ENCODE measurements at regions not wholly inside any gene's neighbourhood (a gene's known extent, or its start where the extent isn't known, plus 50 kb on each side); places are given as distances from the start of the nearest gene placed in this dataset.

DNA sequence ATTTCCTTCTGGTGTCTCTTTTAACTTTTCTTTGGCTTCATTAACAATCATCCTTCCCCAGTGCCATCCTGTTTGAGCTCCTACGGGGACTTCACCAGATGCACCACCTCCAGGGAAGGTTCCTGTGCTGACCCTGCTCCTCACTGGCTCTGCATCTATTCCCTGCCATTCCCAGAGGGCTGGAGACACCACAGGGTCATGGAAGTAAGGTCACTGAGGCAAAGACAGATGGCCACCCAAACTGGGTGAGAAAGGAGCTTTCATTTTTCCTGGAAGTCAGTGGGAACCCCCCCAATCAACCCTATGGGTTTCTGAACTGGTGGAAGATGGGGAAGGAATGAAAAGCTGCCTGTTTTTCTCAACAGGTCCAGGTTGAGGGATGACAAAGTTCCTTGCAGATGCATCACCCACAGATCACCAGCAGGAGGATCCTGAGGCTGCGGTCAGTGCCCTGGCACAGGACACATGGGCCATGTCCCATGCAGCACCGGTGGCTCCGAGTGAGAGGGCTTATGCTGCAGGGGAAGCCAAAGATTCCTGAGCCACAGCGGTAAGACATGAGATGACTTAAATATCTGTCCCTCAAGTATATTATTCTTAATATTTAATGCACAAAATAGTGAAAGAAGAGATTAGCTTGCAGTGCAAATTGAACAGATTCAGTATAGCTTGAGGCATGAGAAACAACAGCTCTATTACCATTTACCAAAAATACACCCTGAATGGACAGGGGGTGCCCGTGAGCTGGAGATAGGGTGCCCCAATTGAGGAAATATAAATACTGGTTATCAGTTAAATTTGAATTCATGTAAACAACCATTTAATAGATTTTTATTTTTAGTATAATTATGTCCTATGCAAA, 73.0 kb upstream of the VPREB1 start:
- peak in 1 of 2 experiments; percentile 40 for DNase-seq
- H3K4me1 Mint-ChIP-seq (ENCODE audit: low read depth, unreplicated experiment): no peaks in the 10 kb centered on the region
- peaks cover 12% of the 10 kb centered on the region for H3K36me3 Mint-ChIP-seq (ENCODE audit: insufficient read depth, unreplicated experiment)
- TF ChIP-seq CTCF (IDR thresholded peaks at IDR 0.05; ENCODE audit: insufficient read depth in 1 of 2, low read depth in 1 of 2, low read length in 1 of 2, severe bottlenecking in 1 of 2, unreplicated experiment in 1 of 2): peak; percentile 57 to 66
- no peak overlapping the region for H3K27ac Mint-ChIP-seq (ENCODE audit: unreplicated experiment)
- intact Hi-C loops (cut with micrococcal nuclease; ENCODE audit: unreplicated experiment): no loop called here
- ChIA-PET CTCF (interaction anchor here (1.0 kb wide), 1 partner anchor 141 kb away, joined by 3 read pairs; no protein-coding TSS in a partner anchor), POLR2A (no interaction called here)
- no TSS peak for BruUV-seq (replicated peaks)
- Histone ChIP-seq H3K36me3 (ENCODE audit: control insufficient read depth, insufficient read depth, low read length) (no peaks in the 10 kb centered on the region), H3K4me3 (ENCODE audit: low read depth, low read length) (no peak overlapping the region), H3K27me3 (replicated peaks; ENCODE audit: control insufficient read depth, insufficient read depth, low read length) (no peaks in the 10 kb centered on the region), H3K9me3 (no peaks in the 10 kb centered on the region; the same call in 1 of the 2 replicates), H3K4me1 (no peaks in the 10 kb centered on the region)
- H3K27me3 Mint-ChIP-seq (ENCODE audit: insufficient read depth, unreplicated experiment): peaks cover 2% of the 10 kb centered on the region
- no peaks in the 10 kb centered on the region for H3K9me3 Mint-ChIP-seq (ENCODE audit: unreplicated experiment)
- H3K4me3 Mint-ChIP-seq (ENCODE audit: unreplicated experiment): no peak overlapping the region

DNA sequence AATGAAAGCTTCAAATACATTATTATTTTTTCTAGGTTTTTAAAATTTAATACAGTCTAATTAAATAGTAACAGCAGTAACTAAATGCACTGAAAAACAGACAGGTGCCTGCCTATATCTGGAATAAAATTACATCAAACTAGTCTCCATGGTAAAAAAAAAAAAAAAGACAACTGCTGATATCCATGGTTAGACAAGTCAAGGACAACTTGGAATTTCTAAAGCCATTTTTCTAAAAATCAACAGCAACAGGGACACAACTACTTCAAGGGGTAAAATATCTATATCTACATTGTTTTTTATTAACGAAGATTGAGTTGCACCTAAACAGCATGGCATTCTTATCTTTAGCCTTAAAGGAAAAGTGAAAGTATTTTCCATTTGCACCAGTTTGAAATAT, 74.7 kb upstream of the VPREB1 start:
- H3K36me3 Mint-ChIP-seq (ENCODE audit: insufficient read depth, unreplicated experiment): peaks cover 12% of the 10 kb centered on the region
- no peaks in the 10 kb centered on the region for H3K9me3 Mint-ChIP-seq (ENCODE audit: unreplicated experiment)
- Histone ChIP-seq H3K4me3 (ENCODE audit: low read depth, low read length) (no peak overlapping the region), H3K9me3 (no peaks in the 10 kb centered on the region; the same call in 1 of the 2 replicates), H3K4me1 (no peaks in the 10 kb centered on the region), H3K27me3 (replicated peaks; ENCODE audit: control insufficient read depth, insufficient read depth, low read length) (no peaks in the 10 kb centered on the region), H3K36me3 (ENCODE audit: control insufficient read depth, insufficient read depth, low read length) (no peaks in the 10 kb centered on the region)
- ChIA-PET POLR2A (no interaction called here), CTCF (no interaction called here)
- BruUV-seq (replicated peaks): no TSS peak
- intact Hi-C loops (cut with micrococcal nuclease; ENCODE audit: unreplicated experiment): no loop called here
- no peak overlapping the region for H3K4me3 Mint-ChIP-seq (ENCODE audit: unreplicated experiment)
- no peaks in the 10 kb centered on the region for H3K4me1 Mint-ChIP-seq (ENCODE audit: low read depth, unreplicated experiment)
- peaks cover 2% of the 10 kb centered on the region for H3K27me3 Mint-ChIP-seq (ENCODE audit: insufficient read depth, unreplicated experiment)
- no peak for TF ChIP-seq CTCF (IDR thresholded peaks at IDR 0.05; ENCODE audit: insufficient read depth in 1 of 2, low read depth in 1 of 2, low read length in 1 of 2, severe bottlenecking in 1 of 2, unreplicated experiment in 1 of 2)
- no peak for DNase-seq
- H3K27ac Mint-ChIP-seq (ENCODE audit: unreplicated experiment): no peak overlapping the region

DNA sequence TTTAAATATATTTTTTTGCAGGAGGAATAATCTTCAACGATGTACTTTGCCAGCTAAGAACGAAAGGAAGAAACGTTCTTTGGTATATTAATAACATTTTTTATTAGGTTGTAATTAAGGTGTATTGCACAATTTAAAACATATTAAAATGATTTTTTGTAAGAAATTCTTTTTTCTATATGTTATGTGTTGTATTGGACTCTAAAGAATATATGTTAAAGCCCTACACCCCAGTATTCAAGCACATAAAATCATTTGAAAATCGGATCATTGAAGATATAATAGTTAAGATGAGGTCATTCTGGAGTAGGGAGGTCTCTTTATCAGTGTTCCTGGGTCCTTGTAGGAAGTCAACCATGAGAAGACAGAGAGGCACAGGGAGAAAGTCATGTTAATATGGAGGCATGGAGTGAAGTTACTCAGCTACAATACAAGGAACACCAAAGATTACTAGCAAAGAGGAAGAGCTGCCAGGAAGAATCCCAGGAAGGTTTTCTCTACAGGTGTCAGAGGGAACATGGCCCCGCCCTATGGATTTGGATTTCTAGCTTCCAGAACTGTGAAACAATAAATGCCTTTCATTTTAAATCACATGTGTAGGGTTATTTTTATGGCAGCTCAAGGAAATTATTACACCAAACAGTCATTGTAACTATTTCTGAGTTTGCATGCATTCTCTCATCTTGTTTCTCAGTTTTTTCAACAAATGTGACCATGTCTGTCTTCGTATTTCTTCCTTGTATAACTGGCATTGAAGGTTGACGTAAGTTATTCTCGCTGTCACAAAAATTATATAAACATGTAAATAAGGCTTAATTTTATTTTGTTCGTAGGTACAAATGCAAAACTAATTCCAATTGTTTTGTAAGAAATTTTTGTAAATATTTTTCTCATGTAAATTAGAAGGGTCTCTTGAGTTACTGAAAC, 75.4 kb upstream of the VPREB1 start:
- POLR2A ChIA-PET: no interaction called here
- Histone ChIP-seq H3K4me1 (no peaks in the 10 kb centered on the region), H3K36me3 (ENCODE audit: control insufficient read depth, insufficient read depth, low read length) (no peaks in the 10 kb centered on the region), H3K4me3 (ENCODE audit: low read depth, low read length) (no peak overlapping the region), H3K27me3 (replicated peaks; ENCODE audit: control insufficient read depth, insufficient read depth, low read length) (no peaks in the 10 kb centered on the region), H3K9me3 (no peaks in the 10 kb centered on the region; the same call in 1 of the 2 replicates)
- no TSS peak for BruUV-seq (replicated peaks)
- H3K27me3 Mint-ChIP-seq (ENCODE audit: insufficient read depth, unreplicated experiment): peaks cover 2% of the 10 kb centered on the region
- peaks cover 12% of the 10 kb centered on the region for H3K36me3 Mint-ChIP-seq (ENCODE audit: insufficient read depth, unreplicated experiment)
- H3K4me3 Mint-ChIP-seq (ENCODE audit: unreplicated experiment): no peak overlapping the region
- no peak for TF ChIP-seq CTCF (IDR thresholded peaks at IDR 0.05; ENCODE audit: insufficient read depth in 1 of 2, low read depth in 1 of 2, low read length in 1 of 2, severe bottlenecking in 1 of 2, unreplicated experiment in 1 of 2)
- no peaks in the 10 kb centered on the region for H3K4me1 Mint-ChIP-seq (ENCODE audit: low read depth, unreplicated experiment)
- H3K9me3 Mint-ChIP-seq (ENCODE audit: unreplicated experiment): no peaks in the 10 kb centered on the region
- no peak overlapping the region for H3K27ac Mint-ChIP-seq (ENCODE audit: unreplicated experiment)
- no peak for DNase-seq
- intact Hi-C loops (cut with micrococcal nuclease; ENCODE audit: unreplicated experiment): no loop called here
- CTCF ChIA-PET: interaction anchor here (1.2 kb wide), 1 partner anchor 27 kb away, joined by 5 read pairs; no protein-coding TSS in a partner anchor

All from Caco-2 (cell line).